ENCODE measurements at regions not wholly inside any gene's neighbourhood (a gene's known extent, or its start where the extent isn't known, plus 50 kb on each side); places are given as distances from the start of the nearest gene placed in this dataset.

DNA sequence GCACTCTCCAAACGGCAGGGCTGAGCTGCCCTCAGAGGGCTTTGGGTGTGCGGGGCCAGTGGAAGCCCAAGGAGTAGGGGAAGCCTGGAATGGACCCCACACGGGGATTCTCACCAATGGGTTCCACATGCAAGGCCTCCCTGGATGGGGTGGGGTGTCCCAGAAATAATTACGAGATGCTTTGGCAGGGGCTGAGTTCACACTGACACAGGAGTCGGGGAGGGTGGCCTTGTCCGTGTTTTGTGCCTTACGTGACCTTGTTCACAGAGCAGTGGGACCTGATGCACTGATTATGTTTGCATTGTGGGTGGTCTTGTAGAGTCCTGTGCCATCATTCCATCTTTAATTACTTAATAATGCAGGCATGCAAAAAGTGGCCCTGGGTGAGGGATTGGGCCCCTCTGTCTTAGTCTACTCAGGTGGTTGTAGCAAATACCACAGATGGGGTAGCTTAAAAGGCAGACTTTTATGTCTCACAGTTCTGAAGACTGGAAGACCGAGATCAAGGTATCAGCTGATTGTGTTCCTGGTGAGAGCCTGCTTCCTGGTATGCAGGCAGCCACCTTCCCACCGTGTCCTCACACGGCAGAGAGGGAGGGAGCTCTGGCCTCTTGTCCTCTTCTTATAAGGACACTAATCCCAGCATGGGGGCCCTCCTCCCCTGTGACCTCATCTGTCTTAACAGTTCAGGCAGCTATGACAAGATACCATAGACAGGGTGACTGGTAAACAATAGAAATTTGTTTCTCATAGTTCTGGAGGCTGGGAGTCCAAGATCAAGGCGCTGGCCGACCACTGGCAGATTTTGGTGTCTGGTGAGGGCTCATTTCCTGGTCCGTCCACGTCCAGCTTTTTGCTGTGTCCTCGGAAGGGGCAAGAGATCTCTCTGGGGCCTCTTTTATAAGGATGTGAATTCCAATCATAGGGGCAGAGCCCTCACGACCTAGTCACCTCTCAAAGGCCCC lies 239.4 kb downstream of the IRF8 start:
- DNase-seq (ENCODE audit: low read depth, low spot score) (no peak), FAIRE-seq (no peak)
- dilution Hi-C loops (cut with MboI; ENCODE audit: extremely low pct_ligation_motif_present, low sequenced_read_pairs): no loop called here
- no peaks in the 10 kb centered on the region for H3K4me1 ChIP-seq (ENCODE audit: control insufficient read depth, extremely low read depth, insufficient read depth, low read length)
- no peak overlapping the region for H3K9ac ChIP-seq (ENCODE audit: control insufficient read depth, extremely low read depth, insufficient read depth, low read length)
- no peaks in the 10 kb centered on the region for H3K36me3 ChIP-seq (ENCODE audit: control insufficient read depth in 2 of 2, extremely low read depth in 1 of 2, insufficient read depth in 2 of 2, low read length in 2 of 2)
- no peak overlapping the region for H3K27ac ChIP-seq (ENCODE audit: control insufficient read depth, insufficient read depth, low read length)
- no peaks in the 10 kb centered on the region for H4K20me1 ChIP-seq (ENCODE audit: control insufficient read depth, extremely low read depth, insufficient read depth, low read length)
- H3K79me2 ChIP-seq (ENCODE audit: control insufficient read depth, insufficient read depth, low read length): no peaks in the 10 kb centered on the region
- H3K9me3 ChIP-seq (ENCODE audit: control insufficient read depth, low read depth, low read length): peaks cover 5% of the 10 kb centered on the region
- H3K4me2 ChIP-seq (ENCODE audit: control insufficient read depth, extremely low read depth, insufficient read depth, low read depth, low read length): no peak overlapping the region
- no peak overlapping the region for H3K4me3 ChIP-seq (ENCODE audit: control insufficient read depth in 2 of 3, extremely low read depth in 1 of 3, insufficient read depth in 2 of 3, low read depth in 1 of 3, low read length in 3 of 3)
- TF ChIP-seq, protein P1, sequence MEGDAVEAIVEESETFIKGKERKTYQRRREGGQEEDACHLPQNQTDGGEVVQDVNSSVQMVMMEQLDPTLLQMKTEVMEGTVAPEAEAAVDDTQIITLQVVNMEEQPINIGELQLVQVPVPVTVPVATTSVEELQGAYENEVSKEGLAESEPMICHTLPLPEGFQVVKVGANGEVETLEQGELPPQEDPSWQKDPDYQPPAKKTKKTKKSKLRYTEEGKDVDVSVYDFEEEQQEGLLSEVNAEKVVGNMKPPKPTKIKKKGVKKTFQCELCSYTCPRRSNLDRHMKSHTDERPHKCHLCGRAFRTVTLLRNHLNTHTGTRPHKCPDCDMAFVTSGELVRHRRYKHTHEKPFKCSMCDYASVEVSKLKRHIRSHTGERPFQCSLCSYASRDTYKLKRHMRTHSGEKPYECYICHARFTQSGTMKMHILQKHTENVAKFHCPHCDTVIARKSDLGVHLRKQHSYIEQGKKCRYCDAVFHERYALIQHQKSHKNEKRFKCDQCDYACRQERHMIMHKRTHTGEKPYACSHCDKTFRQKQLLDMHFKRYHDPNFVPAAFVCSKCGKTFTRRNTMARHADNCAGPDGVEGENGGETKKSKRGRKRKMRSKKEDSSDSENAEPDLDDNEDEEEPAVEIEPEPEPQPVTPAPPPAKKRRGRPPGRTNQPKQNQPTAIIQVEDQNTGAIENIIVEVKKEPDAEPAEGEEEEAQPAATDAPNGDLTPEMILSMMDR (optimal IDR thresholded peaks at IDR 0.05 in 1 of 3, IDR thresholded peaks at IDR 0.05 in 1 of 3, conservative IDR thresholded peaks at IDR 0.05 in 1 of 3; ENCODE audit: extremely low read depth in 1 of 3, insufficient read depth in 2 of 3, low read length in 3 of 3): no peak
- no peak for TF ChIP-seq EZH2 (IDR thresholded peaks at IDR 0.05; ENCODE audit: low read length)
- no peak overlapping the region for H2AFZ ChIP-seq (ENCODE audit: control insufficient read depth, low read length)
- no peaks in the 10 kb centered on the region for H3K27me3 ChIP-seq (ENCODE audit: control insufficient read depth, extremely low read depth, insufficient read depth, low read length)
- H3K9me1 ChIP-seq (ENCODE audit: control insufficient read depth, extremely low read depth, insufficient read depth, low read length): no peaks in the 10 kb centered on the region

DNA sequence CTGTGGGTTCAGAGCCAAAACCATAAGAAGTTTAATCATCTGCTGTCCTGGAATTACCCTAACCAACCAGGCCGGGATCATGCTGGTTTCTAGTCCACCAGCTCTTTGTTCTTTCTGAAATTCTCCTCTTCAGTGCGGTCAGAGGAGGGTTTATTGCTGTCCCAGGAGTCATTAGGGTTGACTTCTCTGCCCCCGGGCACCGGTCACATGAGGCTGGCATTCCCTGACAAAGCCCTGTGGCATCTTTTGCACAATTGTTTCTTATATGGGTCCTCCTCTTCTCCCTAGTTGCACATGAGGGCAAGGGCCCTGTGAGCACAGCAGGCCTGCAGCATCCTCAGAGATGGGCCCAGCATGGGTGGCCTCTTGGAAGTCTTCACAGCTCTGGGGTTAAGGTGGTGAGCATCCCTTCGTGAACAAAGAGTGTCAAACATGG lies 243.9 kb downstream of the IRF8 start:
- H3K9ac ChIP-seq (ENCODE audit: control insufficient read depth, extremely low read depth, insufficient read depth, low read length): no peak overlapping the region
- H3K4me2 ChIP-seq (ENCODE audit: control insufficient read depth, extremely low read depth, insufficient read depth, low read depth, low read length): no peak overlapping the region
- H3K36me3 ChIP-seq (ENCODE audit: control insufficient read depth in 2 of 2, extremely low read depth in 1 of 2, insufficient read depth in 2 of 2, low read length in 2 of 2): no peaks in the 10 kb centered on the region
- H3K9me3 ChIP-seq (ENCODE audit: control insufficient read depth, low read depth, low read length): no peaks in the 10 kb centered on the region
- no peaks in the 10 kb centered on the region for H3K79me2 ChIP-seq (ENCODE audit: control insufficient read depth, insufficient read depth, low read length)
- H3K9me1 ChIP-seq (ENCODE audit: control insufficient read depth, extremely low read depth, insufficient read depth, low read length): no peaks in the 10 kb centered on the region
- dilution Hi-C loops (cut with MboI; ENCODE audit: extremely low pct_ligation_motif_present, low sequenced_read_pairs): no loop called here
- no peak overlapping the region for H2AFZ ChIP-seq (ENCODE audit: control insufficient read depth, low read length)
- FAIRE-seq (no peak), DNase-seq (ENCODE audit: low read depth, low spot score) (no peak)
- no peak for TF ChIP-seq EZH2 (IDR thresholded peaks at IDR 0.05; ENCODE audit: low read length)
- TF ChIP-seq, protein P1 (optimal IDR thresholded peaks at IDR 0.05 in 1 of 3, IDR thresholded peaks at IDR 0.05 in 1 of 3, conservative IDR thresholded peaks at IDR 0.05 in 1 of 3; ENCODE audit: extremely low read depth in 1 of 3, insufficient read depth in 2 of 3, low read length in 3 of 3): no peak
- H3K4me1 ChIP-seq (ENCODE audit: control insufficient read depth, extremely low read depth, insufficient read depth, low read length): no peaks in the 10 kb centered on the region
- H4K20me1 ChIP-seq (ENCODE audit: control insufficient read depth, extremely low read depth, insufficient read depth, low read length): no peaks in the 10 kb centered on the region
- H3K27me3 ChIP-seq (ENCODE audit: control insufficient read depth, extremely low read depth, insufficient read depth, low read length): no peaks in the 10 kb centered on the region
- no peak overlapping the region for H3K4me3 ChIP-seq (ENCODE audit: control insufficient read depth in 2 of 3, extremely low read depth in 1 of 3, insufficient read depth in 2 of 3, low read depth in 1 of 3, low read length in 3 of 3)
- no peak overlapping the region for H3K27ac ChIP-seq (ENCODE audit: control insufficient read depth, insufficient read depth, low read length)

All from keratinocyte (primary cell).